ENCODE measurements at regions not wholly inside any gene's neighbourhood (a gene's known extent, or its start where the extent isn't known, plus 50 kb on each side); places are given as distances from the start of the nearest gene placed in this dataset.
A peak's percentile ranks its signal among the peaks of the same experiment; 100 is the strongest.
"Not testable (repeated sequence)": the region's sequence is repeated elsewhere in the genome, so short reads cannot be mapped to it uniquely, and the experiment has no call there.

GRCh38 chr19:20371911-20372310 lies 193.7 kb downstream of the ZNF737 start:
- Histone ChIP-seq H3K4me1 (ENCODE audit: insufficient read depth, low read length) (peaks cover 59% of the 10 kb centered on the region), H3K27ac (ENCODE audit: low read depth, low read length) (peak overlapping the region; percentile 42; the same call in 1 of the 2 replicates), H3K9me3 (ENCODE audit: insufficient read depth, low read depth, low read length) (no peaks in the 10 kb centered on the region), H3K36me3 (ENCODE audit: insufficient read depth, low read length) (no peaks in the 10 kb centered on the region), H3K9ac (ENCODE audit: low read depth, low read length) (no peak overlapping the region), H3K27me3 (ENCODE audit: insufficient read depth, low read length) (peaks cover 53% of the 10 kb centered on the region), H3K4me3 (ENCODE audit: low read length) (peak overlapping the region; percentile 21; the same call in 1 of the 2 replicates)
- 8% methylated on average over 5 of the region's 6 CpGs for WGBS

- peaks cover 60% of the 10 kb centered on the region for H3K4me1 ChIP-seq (ENCODE audit: insufficient read depth, low read length)
- peak overlapping the region; percentile 21; the same call in 1 of the 2 replicates for H3K4me3 ChIP-seq (ENCODE audit: low read length)
- H3K27me3 ChIP-seq (ENCODE audit: insufficient read depth, low read length) = peaks cover 59% of the 10 kb centered on the region
- not testable (repeated sequence) for H3K9me3 ChIP-seq (ENCODE audit: insufficient read depth, low read depth, low read length); H3K36me3 ChIP-seq (ENCODE audit: insufficient read depth, low read length); H3K27ac ChIP-seq (ENCODE audit: low read depth, low read length); H3K9ac ChIP-seq (ENCODE audit: low read depth, low read length)
- WGBS = 13% methylated on average over 5 of the region's 6 CpGs
These were observed 194.3 kb downstream of the ZNF737 start for GRCh38 chr19:20371304-20371703.

DNA sequence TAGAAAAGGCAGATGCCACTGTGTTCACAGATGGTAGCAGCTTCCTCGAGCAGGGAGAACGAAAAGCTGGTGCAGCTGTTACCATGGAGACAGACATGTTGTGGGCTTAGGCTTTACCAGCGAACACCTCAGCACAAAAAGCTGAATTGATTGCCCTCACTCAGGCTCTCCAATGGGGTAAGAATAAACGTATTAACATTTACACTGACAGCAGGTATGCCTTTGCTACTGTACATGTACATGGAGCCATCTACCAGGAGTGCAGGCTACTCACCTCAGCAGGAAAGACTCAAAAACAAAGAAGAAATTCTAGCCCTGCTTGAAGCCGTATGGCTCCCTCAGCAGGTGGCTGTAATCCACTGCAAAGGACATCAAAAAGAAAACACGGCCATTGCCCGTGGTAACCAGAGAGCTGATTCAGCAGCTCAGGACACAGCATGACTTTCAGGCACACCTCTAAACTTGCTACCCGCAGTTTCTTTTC lies 197.7 kb downstream of the ZNF737 start:
- Histone ChIP-seq H3K27ac (ENCODE audit: low read depth, low read length) (peak overlapping the region; percentile 33; the same call in 1 of the 2 replicates), H3K36me3 (ENCODE audit: insufficient read depth, low read length) (no peaks in the 10 kb centered on the region), H3K4me3 (ENCODE audit: low read length) (0 out of 2 replicates have a peak overlapping the region, but pooled peaks have one; percentile 13), H3K9me3 (ENCODE audit: insufficient read depth, low read depth, low read length) (no peaks in the 10 kb centered on the region), H3K4me1 (ENCODE audit: insufficient read depth, low read length) (peaks cover 48% of the 10 kb centered on the region), H3K9ac (ENCODE audit: low read depth, low read length) (peak overlapping the region; percentile 48; the same call in 1 of the 2 replicates), H3K27me3 (ENCODE audit: insufficient read depth, low read length) (peaks cover 77% of the 10 kb centered on the region)
- WGBS = 11% methylated on average over 8 of the region's 8 CpGs

DNA sequence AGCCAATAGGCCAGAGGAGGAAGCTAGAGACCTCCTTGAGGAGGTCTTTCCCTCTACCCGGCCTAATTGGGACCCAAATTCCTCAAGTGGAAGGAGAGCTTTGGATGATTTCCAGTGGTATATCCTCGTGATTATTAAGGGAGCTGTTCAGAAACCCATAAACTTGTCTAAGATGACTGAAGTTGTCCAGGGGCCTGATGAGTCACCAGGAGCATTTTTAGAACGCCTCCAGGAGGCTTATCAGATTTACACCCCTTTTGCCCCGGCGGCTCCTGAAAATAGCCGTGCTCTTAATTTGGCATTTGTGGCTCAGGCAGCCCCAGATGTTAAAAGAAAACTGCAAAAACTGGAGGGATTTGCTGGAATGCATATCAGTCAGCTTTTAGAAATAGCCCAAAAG lies 198.1 kb downstream of the ZNF486 start:
- H3K36me3 ChIP-seq (ENCODE audit: insufficient read depth, low read length) = no peaks in the 10 kb centered on the region
- WGBS = 95% methylated on average over 6 of the region's 6 CpGs
- peaks cover 34% of the 10 kb centered on the region for H3K4me1 ChIP-seq (ENCODE audit: insufficient read depth, low read length)
- no peak overlapping the region for H3K9ac ChIP-seq (ENCODE audit: low read depth, low read length)
- H3K9me3 ChIP-seq (ENCODE audit: insufficient read depth, low read depth, low read length) = no peaks in the 10 kb centered on the region
- H3K4me3 ChIP-seq (ENCODE audit: low read length) = no peak overlapping the region
- H3K27ac ChIP-seq (ENCODE audit: low read depth, low read length) = no peak overlapping the region
- H3K27me3 ChIP-seq (ENCODE audit: insufficient read depth, low read length) = peaks cover 67% of the 10 kb centered on the region

DNA sequence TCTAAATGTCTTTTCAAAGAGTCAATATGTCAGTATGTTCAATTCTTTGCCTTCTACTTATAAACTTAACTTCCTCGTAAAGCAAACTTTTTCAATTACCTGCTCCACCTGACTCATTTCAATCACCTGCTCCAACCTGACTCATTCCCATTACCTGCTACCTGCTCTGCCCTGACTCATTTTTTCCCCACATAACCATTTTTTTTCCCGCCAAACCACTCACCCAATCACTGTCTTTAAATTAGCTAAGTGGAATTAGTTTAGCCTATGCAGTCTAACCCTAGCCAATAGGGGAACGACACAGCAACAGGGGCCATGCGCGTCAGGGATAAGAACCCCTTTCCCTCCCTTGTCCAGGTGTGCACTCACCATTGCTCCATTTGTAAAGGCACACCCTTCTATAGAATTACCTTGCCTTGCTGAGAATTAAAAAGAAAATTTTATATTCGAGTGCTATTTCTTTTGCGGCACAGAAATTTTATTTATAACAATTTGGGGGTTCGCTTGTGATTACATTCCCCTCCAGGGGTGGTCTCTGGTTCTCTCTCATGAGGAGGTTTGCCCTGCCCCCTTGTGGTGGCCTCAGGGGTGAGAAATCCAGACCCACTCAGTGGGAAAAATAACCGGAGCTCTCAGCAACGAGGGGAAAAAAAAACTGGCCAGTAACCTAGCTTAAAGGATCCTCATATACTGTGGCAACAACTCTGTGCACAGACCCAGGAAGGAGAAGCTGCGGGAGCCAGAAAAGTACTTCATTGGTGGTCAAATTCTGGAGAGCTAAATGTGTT lies 193.1 kb downstream of the ZNF486 start:
- H3K4me1 ChIP-seq (ENCODE audit: insufficient read depth, low read length) = peaks cover 9% of the 10 kb centered on the region
- WGBS = 71% methylated on average over 11 of the region's 11 CpGs
- H3K9ac ChIP-seq (ENCODE audit: low read depth, low read length) = no peak overlapping the region
- H3K4me3 ChIP-seq (ENCODE audit: low read length) = peak overlapping the region; percentile 11; the same call in 1 of the 2 replicates
- no peak overlapping the region for H3K27ac ChIP-seq (ENCODE audit: low read depth, low read length)
- H3K27me3 ChIP-seq (ENCODE audit: insufficient read depth, low read length) = peaks cover 24% of the 10 kb centered on the region; the same call in 1 of the 2 replicates
- H3K9me3 ChIP-seq (ENCODE audit: insufficient read depth, low read depth, low read length) = no peaks in the 10 kb centered on the region
- no peaks in the 10 kb centered on the region for H3K36me3 ChIP-seq (ENCODE audit: insufficient read depth, low read length)

DNA sequence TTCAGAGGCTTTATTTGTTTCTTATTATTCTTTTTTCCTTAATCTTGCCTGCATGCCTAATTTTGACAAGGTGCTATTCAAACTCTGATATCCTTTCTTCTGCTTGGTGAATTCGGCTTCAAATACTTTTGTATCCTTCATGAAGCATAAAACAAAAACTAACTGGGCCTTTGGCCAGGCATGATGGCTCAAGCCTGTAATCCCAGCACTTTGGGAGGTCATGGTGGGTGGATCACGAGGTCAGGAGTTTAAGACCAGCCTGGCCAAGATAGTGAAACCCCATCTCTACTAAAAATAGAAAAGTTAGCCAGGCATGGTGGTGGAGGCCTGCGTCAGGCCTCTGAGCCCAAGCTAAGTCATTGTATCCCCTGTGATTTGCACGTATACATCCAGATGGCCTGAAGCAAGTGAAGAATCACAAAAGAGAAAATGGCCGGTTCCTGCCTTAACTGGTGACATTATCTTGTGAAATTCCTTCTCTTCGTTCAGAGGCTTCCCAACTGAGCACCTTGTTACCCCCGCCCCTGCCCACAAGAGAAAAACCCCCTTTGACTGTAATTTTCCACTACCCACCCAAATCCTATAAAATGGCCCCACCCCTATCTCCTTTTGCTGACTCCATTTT lies 191.9 kb downstream of the ZNF486 start:
- WGBS = 77% methylated on average over 7 of the region's 7 CpGs

GRCh38 chr19:20357921-20358320 lies 190.9 kb downstream of the ZNF486 start:
- H3K9me3 ChIP-seq (ENCODE audit: insufficient read depth, low read depth, low read length) = no peaks in the 10 kb centered on the region
- no peak overlapping the region for H3K9ac ChIP-seq (ENCODE audit: low read depth, low read length)
- 95% methylated on average over 6 of the region's 6 CpGs for WGBS

More for the DNA sequence above, 191.9 kb downstream of the ZNF486 start:
- peaks cover 14% of the 10 kb centered on the region for H3K4me1 ChIP-seq (ENCODE audit: insufficient read depth, low read length)
- H3K27ac ChIP-seq (ENCODE audit: low read depth, low read length); H3K36me3 ChIP-seq (ENCODE audit: insufficient read depth, low read length); H3K9ac ChIP-seq (ENCODE audit: low read depth, low read length); H3K9me3 ChIP-seq (ENCODE audit: insufficient read depth, low read depth, low read length); H3K4me3 ChIP-seq (ENCODE audit: low read length): not testable (repeated sequence)
- peaks cover 16% of the 10 kb centered on the region; the same call in 1 of the 2 replicates for H3K27me3 ChIP-seq (ENCODE audit: insufficient read depth, low read length)

GRCh38 chr19:20351244-20351643 lies 184.2 kb downstream of the ZNF486 start:
- no peak overlapping the region for H3K27ac ChIP-seq (ENCODE audit: low read depth, low read length)
- H3K4me1 ChIP-seq (ENCODE audit: insufficient read depth, low read length) = peaks cover 9% of the 10 kb centered on the region; the same call in 1 of the 2 replicates
- no peak overlapping the region for H3K9ac ChIP-seq (ENCODE audit: low read depth, low read length)
- no peaks in the 10 kb centered on the region for H3K36me3 ChIP-seq (ENCODE audit: insufficient read depth, low read length)
- no peaks in the 10 kb centered on the region for H3K27me3 ChIP-seq (ENCODE audit: insufficient read depth, low read length)
- no peak overlapping the region for H3K4me3 ChIP-seq (ENCODE audit: low read length)
- no peaks in the 10 kb centered on the region for H3K9me3 ChIP-seq (ENCODE audit: insufficient read depth, low read depth, low read length)

More at GRCh38 chr19:20357921-20358320, 190.9 kb downstream of the ZNF486 start:
- Histone ChIP-seq H3K36me3 (ENCODE audit: insufficient read depth, low read length) (no peaks in the 10 kb centered on the region), H3K27me3 (ENCODE audit: insufficient read depth, low read length) (peaks cover 6% of the 10 kb centered on the region; the same call in 1 of the 2 replicates), H3K4me1 (ENCODE audit: insufficient read depth, low read length) (peaks cover 14% of the 10 kb centered on the region), H3K4me3 (ENCODE audit: low read length) (no peak overlapping the region), H3K27ac (ENCODE audit: low read depth, low read length) (no peak overlapping the region)

GRCh38 chr19:20349206-20349605 lies 182.2 kb downstream of the ZNF486 start:
- H3K4me3 ChIP-seq (ENCODE audit: low read length) = no peak overlapping the region
- WGBS = 88% methylated on average over 2 of the region's 2 CpGs
- no peaks in the 10 kb centered on the region for H3K27me3 ChIP-seq (ENCODE audit: insufficient read depth, low read length)
- no peak overlapping the region for H3K27ac ChIP-seq (ENCODE audit: low read depth, low read length)
- H3K36me3 ChIP-seq (ENCODE audit: insufficient read depth, low read length) = no peaks in the 10 kb centered on the region
- H3K9ac ChIP-seq (ENCODE audit: low read depth, low read length) = no peak overlapping the region
- no peaks in the 10 kb centered on the region for H3K9me3 ChIP-seq (ENCODE audit: insufficient read depth, low read depth, low read length)
- peaks cover 4% of the 10 kb centered on the region; the same call in 1 of the 2 replicates for H3K4me1 ChIP-seq (ENCODE audit: insufficient read depth, low read length)

GRCh38 chr19:20339444-20339843 lies 172.4 kb downstream of the ZNF486 start:
- Histone ChIP-seq H3K9me3 (ENCODE audit: insufficient read depth, low read depth, low read length) (no peaks in the 10 kb centered on the region), H3K4me3 (ENCODE audit: low read length) (no peak overlapping the region), H3K27me3 (ENCODE audit: insufficient read depth, low read length) (no peaks in the 10 kb centered on the region), H3K27ac (ENCODE audit: low read depth, low read length) (no peak overlapping the region), H3K9ac (ENCODE audit: low read depth, low read length) (no peak overlapping the region), H3K36me3 (ENCODE audit: insufficient read depth, low read length) (no peaks in the 10 kb centered on the region), H3K4me1 (ENCODE audit: insufficient read depth, low read length) (no peaks in the 10 kb centered on the region)
- WGBS = 87% methylated on average over 2 of the region's 4 CpGs

DNA sequence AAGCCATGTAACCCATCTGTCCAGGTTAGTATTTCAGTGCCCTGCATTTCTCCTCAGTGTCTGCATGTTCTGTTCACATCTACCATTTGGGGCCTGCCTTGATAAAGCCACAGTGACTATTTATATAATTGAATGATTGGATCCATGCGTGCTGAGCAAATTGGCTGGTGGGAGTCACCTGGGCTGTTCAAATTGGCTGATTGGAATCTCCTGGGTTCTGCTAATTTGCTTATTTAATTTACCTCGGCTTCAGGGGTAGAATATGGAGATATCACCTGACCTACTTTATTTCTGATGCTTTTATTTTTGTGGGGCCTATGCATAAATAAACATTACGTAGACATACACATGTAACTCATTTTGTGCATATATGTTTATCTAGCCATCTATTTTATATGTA lies 167.7 kb downstream of the ZNF486 start:
- Histone ChIP-seq H3K27ac (ENCODE audit: low read depth, low read length) (no peak overlapping the region), H3K9ac (ENCODE audit: low read depth, low read length) (no peak overlapping the region), H3K27me3 (ENCODE audit: insufficient read depth, low read length) (no peaks in the 10 kb centered on the region), H3K9me3 (ENCODE audit: insufficient read depth, low read depth, low read length) (no peaks in the 10 kb centered on the region), H3K4me3 (ENCODE audit: low read length) (no peak overlapping the region), H3K4me1 (ENCODE audit: insufficient read depth, low read length) (no peaks in the 10 kb centered on the region), H3K36me3 (ENCODE audit: insufficient read depth, low read length) (no peaks in the 10 kb centered on the region)
- 93% methylated on average over 2 of the region's 3 CpGs for WGBS

All from HUES64 (cell line).